ENCODE measurements at regions not wholly inside any gene's neighbourhood (a gene's known extent, or its start where the extent isn't known, plus 50 kb on each side); places are given as distances from the start of the nearest gene placed in this dataset.

DNA sequence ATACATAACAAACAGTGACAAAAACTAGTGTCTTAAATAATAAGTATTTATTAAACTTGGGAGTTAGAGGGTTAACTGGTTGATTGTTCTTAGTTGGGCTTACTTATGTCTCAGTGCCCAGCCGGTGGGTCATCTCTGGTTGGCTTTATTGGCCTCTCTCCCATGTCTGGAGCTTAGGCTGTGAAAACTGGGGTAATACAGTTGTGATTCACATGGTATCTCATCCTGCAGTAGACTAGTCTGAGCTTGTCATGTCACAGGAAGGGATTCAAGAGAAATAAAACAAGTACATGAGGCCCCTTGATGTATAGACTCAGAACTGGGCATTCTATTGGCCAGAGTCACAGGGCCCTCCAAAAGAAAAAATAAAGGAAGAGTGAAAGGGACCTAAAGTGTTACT lies 466.4 kb upstream of the SMC2 start:
- no peaks in the 10 kb centered on the region for H3K9me3 ChIP-seq
- H3K4me3 ChIP-seq: no peak overlapping the region
- TF ChIP-seq POLR2AphosphoS5 (IDR thresholded peaks at IDR 0.05): no peak
- TF ChIP-seq POLR2A (IDR thresholded peaks at IDR 0.05): no peak
- no peak for TF ChIP-seq CTCF (IDR thresholded peaks at IDR 0.05)
- H3K27me3 ChIP-seq: no peaks in the 10 kb centered on the region
- intact Hi-C loops (cut with DNase I; ENCODE audit: low total_unique reads): no loop called here
- H3K27ac ChIP-seq: no peak overlapping the region
- H3K36me3 ChIP-seq: no peaks in the 10 kb centered on the region
- no peak for DNase-seq (ENCODE audit: low spot score in 2 of 2)
- no peaks in the 10 kb centered on the region for H3K4me1 ChIP-seq

DNA sequence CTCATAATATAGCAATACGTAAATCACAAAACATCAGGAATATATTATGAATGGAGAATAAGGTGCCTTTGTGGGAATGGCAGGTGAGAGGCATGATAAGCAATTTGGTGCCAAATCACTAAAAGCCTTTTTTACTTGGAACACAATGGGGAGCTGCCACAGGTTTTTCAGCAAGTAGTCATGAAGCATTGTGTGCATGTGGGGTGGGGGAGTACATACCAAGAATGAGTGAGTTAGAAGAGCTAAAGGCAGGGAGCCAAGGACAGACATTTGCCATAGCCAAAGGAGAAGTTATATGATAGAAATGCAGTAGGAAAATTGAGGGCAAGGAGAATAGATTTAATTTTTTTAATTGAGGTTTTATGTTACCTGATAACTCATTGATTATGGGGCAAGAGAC lies 445.0 kb upstream of the SMC2 start:
- Histone ChIP-seq H3K4me3 (no peak overlapping the region), H3K36me3 (no peaks in the 10 kb centered on the region), H3K27ac (no peak overlapping the region), H3K27me3 (no peaks in the 10 kb centered on the region), H3K9me3 (no peaks in the 10 kb centered on the region), H3K4me1 (no peaks in the 10 kb centered on the region)
- no peak for DNase-seq (ENCODE audit: low spot score in 2 of 2)
- TF ChIP-seq CTCF (IDR thresholded peaks at IDR 0.05) (no peak), POLR2A (IDR thresholded peaks at IDR 0.05) (no peak), POLR2AphosphoS5 (IDR thresholded peaks at IDR 0.05) (no peak)
- intact Hi-C loops (cut with DNase I; ENCODE audit: low total_unique reads): no loop called here

DNA sequence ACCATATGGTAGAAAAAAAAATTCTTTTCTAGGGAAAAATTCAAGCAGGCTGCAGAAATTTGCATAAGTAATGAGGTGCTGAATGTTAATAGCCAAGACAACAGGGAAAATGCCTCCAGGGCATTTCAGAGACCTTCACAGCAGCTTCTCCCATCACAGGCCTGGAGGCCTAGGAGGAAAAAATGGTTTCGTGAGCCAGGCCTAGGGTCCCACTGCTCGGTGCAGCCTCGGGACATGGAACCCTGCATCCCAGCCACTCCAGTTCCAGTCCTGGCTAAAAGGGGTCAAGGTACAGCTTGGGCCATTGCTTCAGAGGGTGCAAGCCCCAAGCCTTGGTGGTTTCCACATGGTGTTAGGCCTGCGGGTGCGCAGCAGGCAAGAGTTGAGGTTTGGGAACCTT lies 436.0 kb upstream of the SMC2 start:
- no peak for DNase-seq (ENCODE audit: low spot score in 2 of 2)
- Histone ChIP-seq H3K36me3 (no peaks in the 10 kb centered on the region), H3K27me3 (no peaks in the 10 kb centered on the region), H3K4me3 (no peak overlapping the region), H3K27ac (no peak overlapping the region), H3K4me1 (no peaks in the 10 kb centered on the region), H3K9me3 (peaks cover 16 to 17% of the 10 kb centered on the region in 2 donors)
- intact Hi-C loops (cut with DNase I; ENCODE audit: low total_unique reads): no loop called here
- TF ChIP-seq POLR2AphosphoS5 (IDR thresholded peaks at IDR 0.05) (no peak), POLR2A (IDR thresholded peaks at IDR 0.05) (no peak), CTCF (IDR thresholded peaks at IDR 0.05) (no peak)

DNA sequence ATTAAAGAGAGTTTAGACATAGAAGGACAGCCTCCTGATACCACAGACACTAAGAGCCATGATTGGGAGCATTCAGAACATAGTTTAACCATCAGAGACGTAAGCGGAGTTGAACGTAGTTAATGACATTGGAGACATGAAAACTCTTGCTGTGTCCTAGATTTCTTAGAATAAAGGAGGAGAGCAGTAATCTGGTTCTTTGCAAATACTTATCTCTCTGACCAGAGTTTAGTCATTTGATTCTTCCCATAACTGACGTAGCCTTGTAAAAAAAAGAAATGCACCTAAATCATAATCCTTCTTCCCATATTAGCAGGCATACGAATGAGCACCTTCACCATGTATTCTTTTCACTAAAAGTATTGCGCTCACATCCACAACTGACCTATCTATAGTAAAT lies 433.3 kb upstream of the SMC2 start:
- H3K4me1 ChIP-seq: no peaks in the 10 kb centered on the region
- H3K27ac ChIP-seq: no peak overlapping the region
- no peak for DNase-seq (ENCODE audit: low spot score in 2 of 2)
- no peaks in the 10 kb centered on the region for H3K27me3 ChIP-seq
- H3K4me3 ChIP-seq: no peak overlapping the region
- H3K9me3 ChIP-seq: peaks cover 16 to 17% of the 10 kb centered on the region in 2 donors
- TF ChIP-seq POLR2A (IDR thresholded peaks at IDR 0.05) (no peak), CTCF (IDR thresholded peaks at IDR 0.05) (no peak), POLR2AphosphoS5 (IDR thresholded peaks at IDR 0.05) (no peak)
- no peaks in the 10 kb centered on the region for H3K36me3 ChIP-seq
- intact Hi-C loops (cut with DNase I; ENCODE audit: low total_unique reads): no loop called here

- DNase-seq (ENCODE audit: low spot score in 2 of 2): no peak
- Histone ChIP-seq H3K27me3 (no peaks in the 10 kb centered on the region), H3K4me1 (no peaks in the 10 kb centered on the region), H3K36me3 (no peaks in the 10 kb centered on the region), H3K27ac (no peak overlapping the region), H3K4me3 (no peak overlapping the region), H3K9me3 (peaks cover 16 to 17% of the 10 kb centered on the region in 2 donors)
- no peak for TF ChIP-seq POLR2AphosphoS5 (IDR thresholded peaks at IDR 0.05)
- TF ChIP-seq POLR2A (IDR thresholded peaks at IDR 0.05): no peak
- TF ChIP-seq CTCF (IDR thresholded peaks at IDR 0.05): no peak
- intact Hi-C loops (cut with DNase I; ENCODE audit: low total_unique reads): no loop called here
Measured at GRCh38 chr9:103661663-103662062, 432.4 kb upstream of the SMC2 start.

All from breast epithelium (tissue), 4 donors.